ENCODE measurements at regions not wholly inside any gene's neighbourhood (a gene's known extent, or its start where the extent isn't known, plus 50 kb on each side); places are given as distances from the start of the nearest gene placed in this dataset.

DNA sequence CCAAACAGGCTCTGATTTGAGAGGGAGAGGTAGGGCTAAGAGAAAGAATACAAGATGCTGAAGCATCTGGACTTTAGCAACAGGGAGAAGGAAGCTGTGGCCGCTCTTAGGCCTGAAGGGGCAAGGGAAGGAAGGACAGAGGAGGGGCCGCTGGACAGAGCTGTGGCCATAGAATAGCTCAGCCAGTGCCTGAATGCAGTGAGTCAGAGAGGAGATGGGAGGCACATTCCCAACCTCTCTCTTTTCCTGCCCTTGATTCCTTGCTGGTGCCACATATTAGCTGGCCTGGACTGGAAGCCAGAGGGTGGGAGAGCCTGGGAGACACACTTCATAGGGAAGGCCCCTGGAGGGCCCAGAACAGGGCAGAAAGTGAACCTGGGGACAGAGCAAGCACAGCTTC, 83.4 kb upstream of the POU3F1 start:
- H3K4ac ChIP-seq (ENCODE audit: low read depth, low read length), result no peak overlapping the region
- no peak overlapping the region for H3K4me3 ChIP-seq (ENCODE audit: low read depth, low read length)
- WGBS (ENCODE audit: extremely low coverage, insufficient coverage, insufficient read length), result no CpG with 5 or more reads among the region's 2 CpGs
- H3K4me1 ChIP-seq (ENCODE audit: control insufficient read depth in 1 of 2, insufficient read depth in 2 of 2, low read length in 2 of 2), result peaks cover 19 to 27% of the 10 kb centered on the region in 2 experiments
- H4K8ac ChIP-seq (ENCODE audit: low read depth, low read length), result no peak overlapping the region
- no peak overlapping the region for H2AFZ ChIP-seq (ENCODE audit: insufficient read depth, low read length, poor library complexity)
- no peak overlapping the region for H3K27ac ChIP-seq (ENCODE audit: low read depth, low read length)
- no peaks in the 10 kb centered on the region for H3K36me3 ChIP-seq (ENCODE audit: control insufficient read depth in 1 of 2, insufficient read depth in 2 of 2, low read length in 2 of 2)
- H3K23ac ChIP-seq (ENCODE audit: low read length), result no peak overlapping the region
- DNase-seq, result no peak
- H4K12ac ChIP-seq (ENCODE audit: low read depth, low read length), result no peak overlapping the region
- H2BK120ac ChIP-seq (ENCODE audit: insufficient read depth, low read length, poor library complexity), result no peak overlapping the region
- no peak overlapping the region for H4K91ac ChIP-seq (ENCODE audit: low read depth, low read length)
- H3K9me3 ChIP-seq (ENCODE audit: insufficient read depth, low read depth, low read length), result no peaks in the 10 kb centered on the region
- no peak overlapping the region for H3K4me2 ChIP-seq (ENCODE audit: low read length)
- H2AK5ac ChIP-seq (ENCODE audit: low read length), result no peak overlapping the region
- H2BK12ac ChIP-seq (ENCODE audit: low read length), result no peak overlapping the region
- H3K79me1 ChIP-seq (ENCODE audit: low read length), result peaks cover 6% of the 10 kb centered on the region
- H3K14ac ChIP-seq (ENCODE audit: low read length), result no peak overlapping the region
- H3K27me3 ChIP-seq (ENCODE audit: insufficient read depth, low read length), result no peaks in the 10 kb centered on the region
- H2BK5ac ChIP-seq (ENCODE audit: low read depth, low read length, poor library complexity), result no peak overlapping the region
- no peak overlapping the region for H3K9ac ChIP-seq (ENCODE audit: low read length)
- no peaks in the 10 kb centered on the region for H3K79me2 ChIP-seq (ENCODE audit: control insufficient read depth, insufficient read depth, low read length, poor library complexity)
- H3K18ac ChIP-seq (ENCODE audit: low read length), result no peak overlapping the region

- no peak overlapping the region for H4K8ac ChIP-seq (ENCODE audit: low read depth, low read length)
- no peak overlapping the region for H2BK5ac ChIP-seq (ENCODE audit: low read depth, low read length, poor library complexity)
- H3K4me2 ChIP-seq (ENCODE audit: low read length), result no peak overlapping the region
- H3K4ac ChIP-seq (ENCODE audit: low read depth, low read length), result no peak overlapping the region
- no peak overlapping the region for H3K18ac ChIP-seq (ENCODE audit: low read length)
- H2BK12ac ChIP-seq (ENCODE audit: low read length), result no peak overlapping the region
- H3K9me3 ChIP-seq (ENCODE audit: insufficient read depth, low read depth, low read length), result no peaks in the 10 kb centered on the region
- H3K27me3 ChIP-seq (ENCODE audit: insufficient read depth, low read length), result no peaks in the 10 kb centered on the region
- no peaks in the 10 kb centered on the region for H3K36me3 ChIP-seq (ENCODE audit: control insufficient read depth in 1 of 2, insufficient read depth in 2 of 2, low read length in 2 of 2)
- DNase-seq, result no peak
- no peaks in the 10 kb centered on the region for H3K79me2 ChIP-seq (ENCODE audit: control insufficient read depth, insufficient read depth, low read length, poor library complexity)
- H2AK5ac ChIP-seq (ENCODE audit: low read length), result no peak overlapping the region
- H3K79me1 ChIP-seq (ENCODE audit: low read length), result peaks cover 7% of the 10 kb centered on the region
- H3K9ac ChIP-seq (ENCODE audit: low read length), result no peak overlapping the region
- no peak overlapping the region for H2AFZ ChIP-seq (ENCODE audit: insufficient read depth, low read length, poor library complexity)
- peaks cover 19 to 32% of the 10 kb centered on the region in 2 experiments for H3K4me1 ChIP-seq (ENCODE audit: control insufficient read depth in 1 of 2, insufficient read depth in 2 of 2, low read length in 2 of 2)
- H3K14ac ChIP-seq (ENCODE audit: low read length), result no peak overlapping the region
- no peak overlapping the region for H3K27ac ChIP-seq (ENCODE audit: low read depth, low read length)
- H2BK120ac ChIP-seq (ENCODE audit: insufficient read depth, low read length, poor library complexity), result no peak overlapping the region
- H4K91ac ChIP-seq (ENCODE audit: low read depth, low read length), result no peak overlapping the region
- H4K12ac ChIP-seq (ENCODE audit: low read depth, low read length), result no peak overlapping the region
- H3K4me3 ChIP-seq (ENCODE audit: low read depth, low read length), result no peak overlapping the region
- no peak overlapping the region for H3K23ac ChIP-seq (ENCODE audit: low read length)
- no CpG with 5 or more reads among the region's 5 CpGs for WGBS (ENCODE audit: extremely low coverage, insufficient coverage, insufficient read length)
These were observed 82.9 kb upstream of the POU3F1 start for GRCh38 chr1:38129473-38129872.

GRCh38 chr1:38128926-38129453, 82.4 kb upstream of the POU3F1 start:
- H3K14ac ChIP-seq (ENCODE audit: low read length), result no peak overlapping the region
- H2BK120ac ChIP-seq (ENCODE audit: insufficient read depth, low read length, poor library complexity), result no peak overlapping the region
- no peak overlapping the region for H3K4ac ChIP-seq (ENCODE audit: low read depth, low read length)
- no peak overlapping the region for H3K18ac ChIP-seq (ENCODE audit: low read length)
- no peak overlapping the region for H4K8ac ChIP-seq (ENCODE audit: low read depth, low read length)
- no peak overlapping the region for H2BK12ac ChIP-seq (ENCODE audit: low read length)
- no CpG with 5 or more reads among the region's 9 CpGs for WGBS (ENCODE audit: extremely low coverage, insufficient coverage, insufficient read length)
- H2AFZ ChIP-seq (ENCODE audit: insufficient read depth, low read length, poor library complexity), result no peak overlapping the region
- H4K12ac ChIP-seq (ENCODE audit: low read depth, low read length), result no peak overlapping the region
- H3K9ac ChIP-seq (ENCODE audit: low read length), result no peak overlapping the region
- no peak overlapping the region for H4K91ac ChIP-seq (ENCODE audit: low read depth, low read length)
- H3K9me3 ChIP-seq (ENCODE audit: insufficient read depth, low read depth, low read length), result no peaks in the 10 kb centered on the region
- peaks cover 23 to 37% of the 10 kb centered on the region in 2 experiments for H3K4me1 ChIP-seq (ENCODE audit: control insufficient read depth in 1 of 2, insufficient read depth in 2 of 2, low read length in 2 of 2)
- no peak overlapping the region for H3K27ac ChIP-seq (ENCODE audit: low read depth, low read length)
- no peaks in the 10 kb centered on the region for H3K36me3 ChIP-seq (ENCODE audit: control insufficient read depth in 1 of 2, insufficient read depth in 2 of 2, low read length in 2 of 2)
- H2BK5ac ChIP-seq (ENCODE audit: low read depth, low read length, poor library complexity), result no peak overlapping the region
- no peak for DNase-seq
- no peak overlapping the region for H3K4me2 ChIP-seq (ENCODE audit: low read length)
- no peaks in the 10 kb centered on the region for H3K79me2 ChIP-seq (ENCODE audit: control insufficient read depth, insufficient read depth, low read length, poor library complexity)
- no peak overlapping the region for H3K4me3 ChIP-seq (ENCODE audit: low read depth, low read length)
- peak overlapping the region; percentile 16 for H2AK5ac ChIP-seq (ENCODE audit: low read length)
- no peak overlapping the region for H3K23ac ChIP-seq (ENCODE audit: low read length)
- H3K79me1 ChIP-seq (ENCODE audit: low read length), result peaks cover 11% of the 10 kb centered on the region
- H3K27me3 ChIP-seq (ENCODE audit: insufficient read depth, low read length), result no peaks in the 10 kb centered on the region

- H2AK5ac ChIP-seq (ENCODE audit: low read length), result no peak overlapping the region
- peaks cover 27 to 41% of the 10 kb centered on the region in 2 experiments for H3K4me1 ChIP-seq (ENCODE audit: control insufficient read depth in 1 of 2, insufficient read depth in 2 of 2, low read length in 2 of 2)
- no peak overlapping the region for H3K18ac ChIP-seq (ENCODE audit: low read length)
- no peaks in the 10 kb centered on the region for H3K79me2 ChIP-seq (ENCODE audit: control insufficient read depth, insufficient read depth, low read length, poor library complexity)
- no peak overlapping the region for H4K8ac ChIP-seq (ENCODE audit: low read depth, low read length)
- H3K4me3 ChIP-seq (ENCODE audit: low read depth, low read length), result no peak overlapping the region
- H3K27me3 ChIP-seq (ENCODE audit: insufficient read depth, low read length), result no peaks in the 10 kb centered on the region
- H3K23ac ChIP-seq (ENCODE audit: low read length), result no peak overlapping the region
- no peak overlapping the region for H3K4ac ChIP-seq (ENCODE audit: low read depth, low read length)
- no peak overlapping the region for H3K27ac ChIP-seq (ENCODE audit: low read depth, low read length)
- no peak overlapping the region for H3K4me2 ChIP-seq (ENCODE audit: low read length)
- H2AFZ ChIP-seq (ENCODE audit: insufficient read depth, low read length, poor library complexity), result no peak overlapping the region
- no peak overlapping the region for H4K91ac ChIP-seq (ENCODE audit: low read depth, low read length)
- no peaks in the 10 kb centered on the region for H3K36me3 ChIP-seq (ENCODE audit: control insufficient read depth in 1 of 2, insufficient read depth in 2 of 2, low read length in 2 of 2)
- DNase-seq, result no peak
- no CpG with 5 or more reads among the region's 2 CpGs for WGBS (ENCODE audit: extremely low coverage, insufficient coverage, insufficient read length)
- no peaks in the 10 kb centered on the region for H3K9me3 ChIP-seq (ENCODE audit: insufficient read depth, low read depth, low read length)
- no peak overlapping the region for H3K14ac ChIP-seq (ENCODE audit: low read length)
- H4K12ac ChIP-seq (ENCODE audit: low read depth, low read length), result no peak overlapping the region
- H2BK5ac ChIP-seq (ENCODE audit: low read depth, low read length, poor library complexity), result no peak overlapping the region
- H3K79me1 ChIP-seq (ENCODE audit: low read length), result peaks cover 16% of the 10 kb centered on the region
- no peak overlapping the region for H2BK12ac ChIP-seq (ENCODE audit: low read length)
- H3K9ac ChIP-seq (ENCODE audit: low read length), result no peak overlapping the region
- no peak overlapping the region for H2BK120ac ChIP-seq (ENCODE audit: insufficient read depth, low read length, poor library complexity)
These were observed 81.9 kb upstream of the POU3F1 start for GRCh38 chr1:38128511-38128910.

Data from trophoblast cell (in vitro differentiated cells and primary cell).